ENCODE measurements at regions not wholly inside any gene's neighbourhood (a gene's known extent, or its start where the extent isn't known, plus 50 kb on each side); places are given as distances from the start of the nearest gene placed in this dataset.

GRCh38 chr14:71339650-71340415, 432.6 kb downstream of the PCNX1 start:
- H3K79me2 ChIP-seq (ENCODE audit: insufficient read depth, low read length): peaks cover 89% of the 10 kb centered on the region
- no peak overlapping the region for H3K9ac ChIP-seq (ENCODE audit: low read depth, low read length)
- H3K27ac ChIP-seq (ENCODE audit: low read length): no peak overlapping the region

DNA sequence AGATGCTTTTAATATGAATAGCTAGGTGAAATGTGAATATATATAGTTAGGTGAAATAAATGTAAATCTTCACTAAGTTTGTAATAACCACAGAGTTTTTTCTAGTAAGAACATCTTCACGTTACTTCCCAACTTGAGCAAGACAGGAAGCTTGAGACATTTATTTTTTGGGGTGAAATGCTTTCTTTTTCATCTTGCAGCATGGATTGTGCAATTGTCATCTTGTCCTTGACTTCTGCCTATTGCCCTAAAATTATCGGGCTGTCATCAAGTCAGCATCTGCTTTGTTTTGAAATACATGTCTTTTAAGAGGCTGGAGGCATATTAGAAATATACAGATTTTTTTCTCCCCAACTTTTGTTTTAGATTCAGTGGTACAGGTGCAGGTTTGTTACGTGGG, 433.9 kb downstream of the PCNX1 start:
- Histone ChIP-seq H3K4me2 (ENCODE audit: insufficient read depth, low read length) (no peak overlapping the region), H3K9me3 (ENCODE audit: insufficient read depth, low read length, severe bottlenecking) (no peaks in the 10 kb centered on the region), H3K79me2 (ENCODE audit: insufficient read depth, low read length) (peaks cover 84% of the 10 kb centered on the region), H3K9ac (ENCODE audit: low read depth, low read length) (no peak overlapping the region), H3K27me3 (ENCODE audit: insufficient read depth, low read length, poor library complexity) (no peaks in the 10 kb centered on the region), H4K20me1 (ENCODE audit: insufficient read depth, low read length) (peaks cover 26% of the 10 kb centered on the region), H3K27ac (ENCODE audit: low read length) (no peak overlapping the region), H3K4me3 (ENCODE audit: low read depth in 1 of 2, low read length in 2 of 2) (no peak overlapping the region), H2AFZ (ENCODE audit: low read depth, low read length) (no peak overlapping the region), H3K36me3 (ENCODE audit: insufficient read depth, low read length) (peaks cover 10% of the 10 kb centered on the region; the same call in 1 of the 2 replicates), H3K4me1 (ENCODE audit: insufficient read depth, low read length) (no peaks in the 10 kb centered on the region)
- DNase-seq (no peak), ATAC-seq (ENCODE audit: insufficient read depth, low read depth) (no peak)
- TF ChIP-seq, protein P1, sequence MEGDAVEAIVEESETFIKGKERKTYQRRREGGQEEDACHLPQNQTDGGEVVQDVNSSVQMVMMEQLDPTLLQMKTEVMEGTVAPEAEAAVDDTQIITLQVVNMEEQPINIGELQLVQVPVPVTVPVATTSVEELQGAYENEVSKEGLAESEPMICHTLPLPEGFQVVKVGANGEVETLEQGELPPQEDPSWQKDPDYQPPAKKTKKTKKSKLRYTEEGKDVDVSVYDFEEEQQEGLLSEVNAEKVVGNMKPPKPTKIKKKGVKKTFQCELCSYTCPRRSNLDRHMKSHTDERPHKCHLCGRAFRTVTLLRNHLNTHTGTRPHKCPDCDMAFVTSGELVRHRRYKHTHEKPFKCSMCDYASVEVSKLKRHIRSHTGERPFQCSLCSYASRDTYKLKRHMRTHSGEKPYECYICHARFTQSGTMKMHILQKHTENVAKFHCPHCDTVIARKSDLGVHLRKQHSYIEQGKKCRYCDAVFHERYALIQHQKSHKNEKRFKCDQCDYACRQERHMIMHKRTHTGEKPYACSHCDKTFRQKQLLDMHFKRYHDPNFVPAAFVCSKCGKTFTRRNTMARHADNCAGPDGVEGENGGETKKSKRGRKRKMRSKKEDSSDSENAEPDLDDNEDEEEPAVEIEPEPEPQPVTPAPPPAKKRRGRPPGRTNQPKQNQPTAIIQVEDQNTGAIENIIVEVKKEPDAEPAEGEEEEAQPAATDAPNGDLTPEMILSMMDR (IDR thresholded peaks at IDR 0.05; ENCODE audit: borderline replicate concordance, extremely low read depth, low read length, poor library complexity, severe bottlenecking): no peak
- TF ChIP-seq EZH2 (IDR thresholded peaks at IDR 0.05; ENCODE audit: borderline replicate concordance, low read depth, low read length, severe bottlenecking): no peak

More at GRCh38 chr14:71339650-71340415, 432.6 kb downstream of the PCNX1 start:
- no peaks in the 10 kb centered on the region for H3K27me3 ChIP-seq (ENCODE audit: insufficient read depth, low read length, poor library complexity)
- peaks cover 10% of the 10 kb centered on the region; the same call in 1 of the 2 replicates for H3K36me3 ChIP-seq (ENCODE audit: insufficient read depth, low read length)
- no peak overlapping the region for H3K4me3 ChIP-seq (ENCODE audit: low read depth in 1 of 2, low read length in 2 of 2)
- no peak overlapping the region for H2AFZ ChIP-seq (ENCODE audit: low read depth, low read length)
- TF ChIP-seq EZH2 (IDR thresholded peaks at IDR 0.05; ENCODE audit: borderline replicate concordance, low read depth, low read length, severe bottlenecking): no peak
- TF ChIP-seq, protein P1 (IDR thresholded peaks at IDR 0.05; ENCODE audit: borderline replicate concordance, extremely low read depth, low read length, poor library complexity, severe bottlenecking): no peak
- peaks cover 26% of the 10 kb centered on the region for H4K20me1 ChIP-seq (ENCODE audit: insufficient read depth, low read length)
- no peaks in the 10 kb centered on the region for H3K4me1 ChIP-seq (ENCODE audit: insufficient read depth, low read length)
- H3K9me3 ChIP-seq (ENCODE audit: insufficient read depth, low read length, severe bottlenecking): no peaks in the 10 kb centered on the region
- ATAC-seq (ENCODE audit: insufficient read depth, low read depth): no peak
- no peak overlapping the region for H3K4me2 ChIP-seq (ENCODE audit: insufficient read depth, low read length)
- no peak for DNase-seq

DNA sequence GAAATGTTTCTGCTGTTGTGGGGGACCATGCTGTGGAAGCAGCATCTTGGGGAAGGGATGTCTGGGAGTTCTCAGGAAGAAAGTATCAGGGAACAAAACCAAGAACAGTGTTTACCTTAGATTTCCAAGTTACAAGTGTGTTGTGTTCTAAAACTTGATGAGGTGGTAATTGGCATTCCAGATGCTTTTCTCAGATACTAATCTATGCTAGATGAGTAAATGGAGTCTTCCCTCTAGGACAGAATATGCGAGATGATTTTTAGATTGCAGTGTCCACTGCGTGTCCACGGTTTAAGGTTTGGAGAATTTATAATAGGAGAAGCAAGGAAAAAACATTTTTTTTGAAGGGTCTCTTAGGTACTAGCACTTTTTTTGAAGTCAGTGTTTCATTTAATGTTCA, 436.5 kb downstream of the PCNX1 start:
- peaks cover 87% of the 10 kb centered on the region for H3K79me2 ChIP-seq (ENCODE audit: insufficient read depth, low read length)
- no peak overlapping the region for H3K9ac ChIP-seq (ENCODE audit: low read depth, low read length)
- no peaks in the 10 kb centered on the region for H3K4me1 ChIP-seq (ENCODE audit: insufficient read depth, low read length)
- H4K20me1 ChIP-seq (ENCODE audit: insufficient read depth, low read length): peaks cover 14% of the 10 kb centered on the region; the same call in 1 of the 2 replicates
- no peak overlapping the region for H2AFZ ChIP-seq (ENCODE audit: low read depth, low read length)
- no peak for DNase-seq
- H3K27ac ChIP-seq (ENCODE audit: low read length): no peak overlapping the region
- ATAC-seq (ENCODE audit: insufficient read depth, low read depth): no peak
- no peaks in the 10 kb centered on the region for H3K36me3 ChIP-seq (ENCODE audit: insufficient read depth, low read length)
- TF ChIP-seq, protein P1 (IDR thresholded peaks at IDR 0.05; ENCODE audit: borderline replicate concordance, extremely low read depth, low read length, poor library complexity, severe bottlenecking): no peak
- TF ChIP-seq EZH2 (IDR thresholded peaks at IDR 0.05; ENCODE audit: borderline replicate concordance, low read depth, low read length, severe bottlenecking): no peak
- no peak overlapping the region for H3K4me3 ChIP-seq (ENCODE audit: low read depth in 1 of 2, low read length in 2 of 2)
- no peaks in the 10 kb centered on the region for H3K27me3 ChIP-seq (ENCODE audit: insufficient read depth, low read length, poor library complexity)
- H3K4me2 ChIP-seq (ENCODE audit: insufficient read depth, low read length): no peak overlapping the region
- no peaks in the 10 kb centered on the region for H3K9me3 ChIP-seq (ENCODE audit: insufficient read depth, low read length, severe bottlenecking)

All from DND-41 (cell line).